Fibroblast of lung (primary cell): ENCODE measurements at regions not wholly inside any gene's neighbourhood (a gene's known extent, or its start where the extent isn't known, plus 50 kb on each side); places are given as distances from the start of the nearest gene placed in this dataset.

ENCODE experiments used
- DNase-seq, 2 donors: peaks; one replicate each; pipeline versions ENCODE4 v3.0.0 to v3.0.0-alpha.2; 2010; ENCODE audit warnings: low read depth in 2 of 2
- H2AFZ ChIP-seq: 2 replicates; pipeline ENCODE4 v1.5.1; 2012; ENCODE audit warnings: low read length, control low read depth, inconsistent platforms
- H3K27ac ChIP-seq: 2 replicates; pipeline ENCODE4 v1.5.1; 2011; ENCODE audit warnings: low read length, control low read depth; ENCODE audit not compliant: insufficient read depth
- H3K27me3 ChIP-seq: 2 replicates; pipeline ENCODE4 v1.5.1; 2011; ENCODE audit warnings: mild to moderate bottlenecking, low read length; ENCODE audit not compliant: control insufficient read depth, insufficient read depth
- H3K36me3 ChIP-seq: 2 replicates; pipeline ENCODE4 v1.5.1; 2011; ENCODE audit warnings: low read length; ENCODE audit not compliant: control insufficient read depth, insufficient read depth
- H3K4me1 ChIP-seq: 2 replicates; pipeline ENCODE4 v1.5.1; 2011; ENCODE audit warnings: low read length; ENCODE audit not compliant: control insufficient read depth, insufficient read depth; ENCODE audit errors: extremely low read depth
- H3K4me2 ChIP-seq: 2 replicates; pipeline ENCODE4 v1.5.1; 2011; ENCODE audit warnings: low read length, control low read depth; ENCODE audit not compliant: insufficient read depth; ENCODE audit errors: extremely low read depth
- H3K4me3 ChIP-seq, 4 experiments: fragments of 200-600 bp in 1 of 4; sonication (generic) in 1 of 4; replicated peaks in 1 of 4; 2 replicates each; pipeline ENCODE4 v1.5.1; 2011 to 2016; ENCODE audit warnings: low read length in 4 of 4, low read depth in 3 of 4, mild to moderate bottlenecking in 3 of 4, control low read depth in 2 of 4, inconsistent platforms in 1 of 4, mixed read lengths in 1 of 4; ENCODE audit not compliant: insufficient read depth in 1 of 4; ENCODE audit errors: control extremely low read depth in 1 of 4
- H3K79me2 ChIP-seq: 2 replicates; pipeline ENCODE4 v1.5.1; 2012; ENCODE audit warnings: mild to moderate bottlenecking, low read length, inconsistent platforms; ENCODE audit not compliant: control insufficient read depth, insufficient read depth
- H3K9ac ChIP-seq: 2 replicates; pipeline ENCODE4 v1.5.1; 2011; ENCODE audit warnings: mild to moderate bottlenecking, low read length, control low read depth; ENCODE audit not compliant: insufficient read depth
- H3K9me3 ChIP-seq: 2 replicates; pipeline ENCODE4 v1.5.1; 2012; ENCODE audit warnings: low read depth, low read length; ENCODE audit not compliant: control insufficient read depth, insufficient read depth
- H4K20me1 ChIP-seq: 2 replicates; pipeline ENCODE4 v1.5.1; 2011; ENCODE audit warnings: low read length; ENCODE audit not compliant: control insufficient read depth, insufficient read depth; ENCODE audit errors: extremely low read depth
- CTCF ChIP-seq, 2 donors: IDR thresholded peaks in 1 of 2; conservative IDR thresholded peaks in 1 of 2; 1 replicate in 1 of 2; 2 replicates in 1 of 2; pipeline ENCODE4 v1.5.1; 2011 to 2012; ENCODE audit warnings: low read length in 2 of 2, control low read depth in 1 of 2, inconsistent platforms in 1 of 2, low read depth in 1 of 2, mild to moderate bottlenecking in 1 of 2
- EZH2 ChIP-seq: IDR thresholded peaks from 2 replicates; pipeline ENCODE4 v1.5.1; 2012; ENCODE audit warnings: low read length, control low read depth, mild to moderate bottlenecking; ENCODE audit errors: missing control alignments

GRCh38 chr4:19693936-19694570 is 557.7 kb upstream of the SLIT2 start:
- no peak overlapping the region for H3K27ac ChIP-seq
- H3K4me2 ChIP-seq, result no peak overlapping the region
- H3K27me3 ChIP-seq, result no peaks in the 10 kb centered on the region
- H2AFZ ChIP-seq, result peak overlapping the region; percentile 82
- no peaks in the 10 kb centered on the region for H3K79me2 ChIP-seq
- H4K20me1 ChIP-seq, result no peaks in the 10 kb centered on the region
- no peak overlapping the region for H3K9ac ChIP-seq
- H3K36me3 ChIP-seq, result no peaks in the 10 kb centered on the region
- DNase-seq, result no peak
- TF ChIP-seq EZH2, result no peak
- no peak for TF ChIP-seq CTCF (conservative IDR thresholded peaks at IDR 0.05 in 1 of 2, IDR thresholded peaks at IDR 0.05 in 1 of 2; ENCODE audit: low read depth in 1 of 2, low read length in 2 of 2)
- H3K9me3 ChIP-seq, result no peaks in the 10 kb centered on the region
- no peaks in the 10 kb centered on the region for H3K4me1 ChIP-seq
- no peak overlapping the region for H3K4me3 ChIP-seq

GRCh38 chr4:19689511-19689910 is 562.2 kb upstream of the SLIT2 start:
- Histone ChIP-seq H3K9ac (no peak overlapping the region), H3K27me3 (no peaks in the 10 kb centered on the region), H3K27ac (no peak overlapping the region)

GRCh38 chr4:19686456-19686855 is 565.2 kb upstream of the SLIT2 start:
- Histone ChIP-seq H3K36me3 (no peaks in the 10 kb centered on the region), H3K27me3 (no peaks in the 10 kb centered on the region), H4K20me1 (no peaks in the 10 kb centered on the region), H3K4me1 (no peaks in the 10 kb centered on the region), H3K9ac (no peak overlapping the region), H3K27ac (no peak overlapping the region), H3K4me3 (no peak overlapping the region), H3K4me2 (no peak overlapping the region), H3K9me3 (no peaks in the 10 kb centered on the region), H2AFZ (no peak overlapping the region), H3K79me2 (no peaks in the 10 kb centered on the region)
- TF ChIP-seq CTCF (conservative IDR thresholded peaks at IDR 0.05 in 1 of 2, IDR thresholded peaks at IDR 0.05 in 1 of 2; ENCODE audit: low read depth in 1 of 2, low read length in 2 of 2) (no peak), EZH2 (no peak)
- no peak for DNase-seq

More at GRCh38 chr4:19689511-19689910, 562.2 kb upstream of the SLIT2 start:
- TF ChIP-seq EZH2, result no peak
- no peak for TF ChIP-seq CTCF (conservative IDR thresholded peaks at IDR 0.05 in 1 of 2, IDR thresholded peaks at IDR 0.05 in 1 of 2; ENCODE audit: low read depth in 1 of 2, low read length in 2 of 2)
- Histone ChIP-seq H3K4me2 (peak overlapping the region; percentile 4), H4K20me1 (no peaks in the 10 kb centered on the region), H3K4me1 (no peaks in the 10 kb centered on the region), H3K9me3 (no peaks in the 10 kb centered on the region), H3K4me3 (no peak overlapping the region), H3K79me2 (no peaks in the 10 kb centered on the region), H2AFZ (no peak overlapping the region), H3K36me3 (no peaks in the 10 kb centered on the region)
- DNase-seq, result peak; percentile 47 to 94
